SK-N-SH (cell line): ENCODE measurements at regions not wholly inside any gene's neighbourhood (a gene's known extent, or its start where the extent isn't known, plus 50 kb on each side); places are given as distances from the start of the nearest gene placed in this dataset.

Experiments used
- CTCF ChIP-seq: fragments of 200-600 bp; sonication (generic); IDR thresholded peaks from 2 replicates; pipeline ENCODE4 v1.6.1; 2017; ENCODE audit warnings: antibody characterized with exemption, mild to moderate bottlenecking, moderate library complexity
- FOXJ3 ChIP-seq: sonication (generic); formaldehyde crosslinking; IDR thresholded peaks from 2 replicates; pipeline ENCODE4 v1.5.1; 2020; ENCODE audit warnings: mild to moderate bottlenecking, missing genetic modification reagents
- MAX ChIP-seq: IDR thresholded peaks from 2 replicates; pipeline ENCODE4 v1.4.0; 2012; ENCODE audit warnings: low read depth
- NFIC ChIP-seq: IDR thresholded peaks from 2 replicates; pipeline ENCODE4 v1.4.0; 2012; ENCODE audit warnings: borderline replicate concordance
- RAD21 ChIP-seq: IDR thresholded peaks from 2 replicates; pipeline ENCODE4 v1.6.1; 2012; ENCODE audit warnings: mild to moderate bottlenecking, low read length
- RCOR1 ChIP-seq: fragments of 150-350 bp; IDR thresholded peaks from 2 replicates; pipeline ENCODE4 v1.6.1; 2017; ENCODE audit warnings: antibody characterized with exemption, low read length
- REST ChIP-seq: IDR thresholded peaks from 2 replicates; pipeline ENCODE4 v1.6.1; 2012; ENCODE audit warnings: mild to moderate bottlenecking, low read depth, low read length, moderate library complexity
- TAF1 ChIP-seq: IDR thresholded peaks from 2 replicates; pipeline ENCODE4 v1.6.1; 2012; ENCODE audit warnings: low read depth, mild to moderate bottlenecking, low read length, moderate library complexity, borderline replicate concordance
- USF2 ChIP-seq: fragments of 150-350 bp; IDR thresholded peaks from 2 replicates; pipeline ENCODE4 v1.6.1; 2017; ENCODE audit warnings: antibody characterized with exemption, low read length, low read depth, borderline replicate concordance

- TF ChIP-seq CTCF (no peak), MAX (no peak), RAD21 (no peak), REST (no peak), USF2 (no peak), TAF1 (no peak), NFIC (no peak), FOXJ3 (CRISPR knock-in tag) (no peak), RCOR1 (no peak)
These were observed 57.5 kb upstream of the PARM1 start for GRCh38 chr4:74875451-74875850.
